ENCODE measurements at regions not wholly inside any gene's neighbourhood (a gene's known extent, or its start where the extent isn't known, plus 50 kb on each side); places are given as distances from the start of the nearest gene placed in this dataset.

GRCh38 chr2:144858211-144858610 is 338.3 kb upstream of the ZEB2 start:
- Histone ChIP-seq H3K79me1 (replicated peaks; ENCODE audit: low read length, poor library complexity, severe bottlenecking) (no peaks in the 10 kb centered on the region), H3K9ac (ENCODE audit: low read length) (no peak overlapping the region), H4K91ac (ENCODE audit: low read length) (no peak overlapping the region), H2AK5ac (ENCODE audit: low read length, severe bottlenecking) (no peak overlapping the region), H2BK120ac (ENCODE audit: low read depth, low read length) (no peak overlapping the region), H2BK12ac (ENCODE audit: low read length in 2 of 2) (no peak overlapping the region), H2AFZ (ENCODE audit: low read depth, low read length) (no peak overlapping the region), H3K23ac (ENCODE audit: low read length in 2 of 2) (no peak overlapping the region), H4K8ac (ENCODE audit: low read length) (no peak overlapping the region), H3K4me1 (ENCODE audit: control insufficient read depth, insufficient read depth, low read depth, low read length) (no peaks in the 10 kb centered on the region), H3K36me3 (ENCODE audit: control insufficient read depth in 1 of 2, insufficient read depth in 2 of 2, low read depth in 1 of 2, low read length in 2 of 2) (no peaks in the 10 kb centered on the region), H3K4me2 (ENCODE audit: low read length, poor library complexity, severe bottlenecking) (no peak overlapping the region), H3K4me3 (ENCODE audit: insufficient read depth in 1 of 2, low read depth in 1 of 2, low read length in 2 of 2) (no peak overlapping the region), H3K27ac (ENCODE audit: low read length, poor library complexity, severe bottlenecking) (no peak overlapping the region), H3K4ac (ENCODE audit: low read depth in 1 of 2, low read length in 2 of 2) (no peak overlapping the region), H3K14ac (ENCODE audit: low read length in 2 of 2) (no peak overlapping the region), H3K18ac (ENCODE audit: low read depth in 1 of 2, low read length in 2 of 2) (no peak overlapping the region), H2BK15ac (ENCODE audit: low read depth, poor library complexity, severe bottlenecking) (no peak overlapping the region), H3K9me3 (ENCODE audit: control insufficient read depth, low read length) (peaks cover 8% of the 10 kb centered on the region), H2BK5ac (ENCODE audit: low read depth, low read length, poor library complexity, severe bottlenecking) (no peak overlapping the region), H3K27me3 (ENCODE audit: control insufficient read depth in 1 of 2, insufficient read depth in 1 of 2, low read length in 2 of 2) (no peaks in the 10 kb centered on the region)
- 93% methylated on average over 3 of the region's 4 CpGs for WGBS
- DNase-seq, result no peak

- Histone ChIP-seq H3K18ac (ENCODE audit: low read depth in 1 of 2, low read length in 2 of 2) (no peak overlapping the region), H3K9me3 (ENCODE audit: control insufficient read depth, low read length) (peaks cover 8% of the 10 kb centered on the region), H3K4me3 (ENCODE audit: insufficient read depth in 1 of 2, low read depth in 1 of 2, low read length in 2 of 2) (no peak overlapping the region), H2BK120ac (ENCODE audit: low read depth, low read length) (no peak overlapping the region), H2AK5ac (ENCODE audit: low read length, severe bottlenecking) (no peak overlapping the region), H3K4me1 (ENCODE audit: control insufficient read depth, insufficient read depth, low read depth, low read length) (no peaks in the 10 kb centered on the region), H2BK12ac (ENCODE audit: low read length in 2 of 2) (no peak overlapping the region), H3K4ac (ENCODE audit: low read depth in 1 of 2, low read length in 2 of 2) (no peak overlapping the region), H3K36me3 (ENCODE audit: control insufficient read depth in 1 of 2, insufficient read depth in 2 of 2, low read depth in 1 of 2, low read length in 2 of 2) (no peaks in the 10 kb centered on the region), H3K14ac (ENCODE audit: low read length in 2 of 2) (no peak overlapping the region), H4K8ac (ENCODE audit: low read length) (no peak overlapping the region), H3K79me1 (replicated peaks; ENCODE audit: low read length, poor library complexity, severe bottlenecking) (no peaks in the 10 kb centered on the region), H3K9ac (ENCODE audit: low read length) (no peak overlapping the region), H4K91ac (ENCODE audit: low read length) (no peak overlapping the region), H3K4me2 (ENCODE audit: low read length, poor library complexity, severe bottlenecking) (no peak overlapping the region), H3K27me3 (ENCODE audit: control insufficient read depth in 1 of 2, insufficient read depth in 1 of 2, low read length in 2 of 2) (no peaks in the 10 kb centered on the region), H2BK15ac (ENCODE audit: low read depth, poor library complexity, severe bottlenecking) (no peak overlapping the region), H3K27ac (ENCODE audit: low read length, poor library complexity, severe bottlenecking) (no peak overlapping the region), H3K23ac (ENCODE audit: low read length in 2 of 2) (no peak overlapping the region), H2AFZ (ENCODE audit: low read depth, low read length) (no peak overlapping the region), H2BK5ac (ENCODE audit: low read depth, low read length, poor library complexity, severe bottlenecking) (no peak overlapping the region)
- DNase-seq, result no peak
- WGBS, result 89% methylated on average over 4 of the region's 4 CpGs
These were observed 334.7 kb upstream of the ZEB2 start for GRCh38 chr2:144854596-144854995.

GRCh38 chr2:144849612-144850011 is 329.7 kb upstream of the ZEB2 start:
- WGBS, result 88% methylated on average over 2 of the region's 3 CpGs
- no peak overlapping the region for H2BK12ac ChIP-seq (ENCODE audit: low read length in 2 of 2)
- H3K27ac ChIP-seq (ENCODE audit: low read length, poor library complexity, severe bottlenecking), result no peak overlapping the region
- H3K4me2 ChIP-seq (ENCODE audit: low read length, poor library complexity, severe bottlenecking), result no peak overlapping the region
- H3K4me1 ChIP-seq (ENCODE audit: control insufficient read depth, insufficient read depth, low read depth, low read length), result no peaks in the 10 kb centered on the region
- no peak overlapping the region for H4K91ac ChIP-seq (ENCODE audit: low read length)
- no peaks in the 10 kb centered on the region for H3K36me3 ChIP-seq (ENCODE audit: control insufficient read depth in 1 of 2, insufficient read depth in 2 of 2, low read depth in 1 of 2, low read length in 2 of 2)
- H3K4me3 ChIP-seq (ENCODE audit: insufficient read depth in 1 of 2, low read depth in 1 of 2, low read length in 2 of 2), result no peak overlapping the region
- no peaks in the 10 kb centered on the region for H3K79me1 ChIP-seq (replicated peaks; ENCODE audit: low read length, poor library complexity, severe bottlenecking)
- DNase-seq, result no peak
- peaks cover under 1% of the 10 kb centered on the region for H3K9me3 ChIP-seq (ENCODE audit: control insufficient read depth, low read length)
- H3K4ac ChIP-seq (ENCODE audit: low read depth in 1 of 2, low read length in 2 of 2), result no peak overlapping the region
- H3K23ac ChIP-seq (ENCODE audit: low read length in 2 of 2), result no peak overlapping the region
- no peak overlapping the region for H2BK15ac ChIP-seq (ENCODE audit: low read depth, poor library complexity, severe bottlenecking)
- H2BK120ac ChIP-seq (ENCODE audit: low read depth, low read length), result no peak overlapping the region
- no peak overlapping the region for H2BK5ac ChIP-seq (ENCODE audit: low read depth, low read length, poor library complexity, severe bottlenecking)
- no peak overlapping the region for H3K18ac ChIP-seq (ENCODE audit: low read depth in 1 of 2, low read length in 2 of 2)
- no peak overlapping the region for H2AK5ac ChIP-seq (ENCODE audit: low read length, severe bottlenecking)
- no peak overlapping the region for H4K8ac ChIP-seq (ENCODE audit: low read length)
- H3K9ac ChIP-seq (ENCODE audit: low read length), result no peak overlapping the region
- no peaks in the 10 kb centered on the region for H3K27me3 ChIP-seq (ENCODE audit: control insufficient read depth in 1 of 2, insufficient read depth in 1 of 2, low read length in 2 of 2)
- no peak overlapping the region for H2AFZ ChIP-seq (ENCODE audit: low read depth, low read length)
- no peak overlapping the region for H3K14ac ChIP-seq (ENCODE audit: low read length in 2 of 2)

GRCh38 chr2:144848423-144848822 is 328.5 kb upstream of the ZEB2 start:
- Histone ChIP-seq H3K14ac (ENCODE audit: low read length in 2 of 2) (no peak overlapping the region), H3K4ac (ENCODE audit: low read depth in 1 of 2, low read length in 2 of 2) (no peak overlapping the region), H3K36me3 (ENCODE audit: control insufficient read depth in 1 of 2, insufficient read depth in 2 of 2, low read depth in 1 of 2, low read length in 2 of 2) (no peaks in the 10 kb centered on the region), H4K8ac (ENCODE audit: low read length) (no peak overlapping the region), H3K4me3 (ENCODE audit: insufficient read depth in 1 of 2, low read depth in 1 of 2, low read length in 2 of 2) (no peak overlapping the region), H3K4me1 (ENCODE audit: control insufficient read depth, insufficient read depth, low read depth, low read length) (no peaks in the 10 kb centered on the region), H3K79me1 (replicated peaks; ENCODE audit: low read length, poor library complexity, severe bottlenecking) (no peaks in the 10 kb centered on the region), H4K91ac (ENCODE audit: low read length) (no peak overlapping the region), H3K9ac (ENCODE audit: low read length) (no peak overlapping the region), H2AK5ac (ENCODE audit: low read length, severe bottlenecking) (no peak overlapping the region), H3K27me3 (ENCODE audit: control insufficient read depth in 1 of 2, insufficient read depth in 1 of 2, low read length in 2 of 2) (no peaks in the 10 kb centered on the region), H2BK120ac (ENCODE audit: low read depth, low read length) (no peak overlapping the region), H3K18ac (ENCODE audit: low read depth in 1 of 2, low read length in 2 of 2) (no peak overlapping the region), H2AFZ (ENCODE audit: low read depth, low read length) (no peak overlapping the region), H2BK12ac (ENCODE audit: low read length in 2 of 2) (no peak overlapping the region), H2BK15ac (ENCODE audit: low read depth, poor library complexity, severe bottlenecking) (no peak overlapping the region), H3K4me2 (ENCODE audit: low read length, poor library complexity, severe bottlenecking) (no peak overlapping the region), H3K27ac (ENCODE audit: low read length, poor library complexity, severe bottlenecking) (no peak overlapping the region), H2BK5ac (ENCODE audit: low read depth, low read length, poor library complexity, severe bottlenecking) (no peak overlapping the region), H3K9me3 (ENCODE audit: control insufficient read depth, low read length) (no peaks in the 10 kb centered on the region), H3K23ac (ENCODE audit: low read length in 2 of 2) (no peak overlapping the region)
- DNase-seq, result no peak
- 55% methylated on average over 2 of the region's 2 CpGs for WGBS
